ELF-1 (cell line): ENCODE measurements at regions not wholly inside any gene's neighbourhood (a gene's known extent, or its start where the extent isn't known, plus 50 kb on each side); places are given as distances from the start of the nearest gene placed in this dataset.
A peak's percentile ranks its signal among the peaks of the same experiment; 100 is the strongest.
"Not testable (repeated sequence)": the region's sequence is repeated elsewhere in the genome, so short reads cannot be mapped to it uniquely, and the experiment has no call there.

ENCODE experiments used
- DNase-seq: peaks from one replicate; pipeline ENCODE4 v3.0.0-alpha.2; 2016; ENCODE audit warnings: low read depth, low spot score

GRCh38 chr18:62442391-62442790 is 80.4 kb upstream of the ZCCHC2 start:
- DNase-seq = no peak

- DNase-seq = no peak
Measured at GRCh38 chr18:62445386-62445917, 77.4 kb upstream of the ZCCHC2 start.

DNA sequence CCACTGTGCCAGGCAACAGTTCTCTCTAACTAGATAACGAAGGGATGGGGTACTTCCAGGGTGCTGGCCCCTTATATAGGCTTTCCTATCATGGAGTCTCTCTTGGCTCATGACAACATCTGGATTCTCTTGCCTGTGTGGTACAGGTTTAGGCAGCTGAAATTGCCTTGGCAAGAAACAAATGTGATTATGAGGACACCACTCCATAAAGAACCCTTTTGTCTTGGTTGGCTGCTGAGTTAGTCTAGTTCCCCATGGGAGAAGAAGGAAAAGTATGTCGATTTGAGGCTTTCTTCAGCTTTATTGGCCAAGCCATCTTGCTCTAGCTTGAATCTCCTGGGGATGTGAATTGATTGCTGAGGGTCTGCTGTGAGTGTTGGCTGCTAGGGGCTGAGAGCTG is 76.3 kb upstream of the ZCCHC2 start:
- DNase-seq = no peak

DNA sequence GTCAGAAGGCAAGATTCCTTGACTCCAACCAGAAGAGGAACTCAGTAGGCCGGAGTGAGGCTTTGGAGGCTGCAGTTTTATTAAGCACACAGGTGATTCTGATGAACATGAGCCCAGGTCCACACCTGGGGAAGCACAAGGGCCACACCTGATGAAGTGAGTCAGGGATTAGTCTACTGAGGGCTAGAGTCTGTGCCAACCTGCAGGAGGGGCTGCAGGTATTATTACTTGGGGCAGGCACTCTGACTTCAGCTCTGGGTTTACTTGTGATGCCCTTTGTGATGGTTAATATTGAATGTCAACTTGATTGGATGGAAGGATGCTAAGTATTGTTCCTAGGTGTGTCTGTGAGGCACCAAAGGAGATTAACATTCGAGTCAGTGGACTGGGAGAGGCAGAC is 75.2 kb upstream of the ZCCHC2 start:
- DNase-seq = no peak

DNA sequence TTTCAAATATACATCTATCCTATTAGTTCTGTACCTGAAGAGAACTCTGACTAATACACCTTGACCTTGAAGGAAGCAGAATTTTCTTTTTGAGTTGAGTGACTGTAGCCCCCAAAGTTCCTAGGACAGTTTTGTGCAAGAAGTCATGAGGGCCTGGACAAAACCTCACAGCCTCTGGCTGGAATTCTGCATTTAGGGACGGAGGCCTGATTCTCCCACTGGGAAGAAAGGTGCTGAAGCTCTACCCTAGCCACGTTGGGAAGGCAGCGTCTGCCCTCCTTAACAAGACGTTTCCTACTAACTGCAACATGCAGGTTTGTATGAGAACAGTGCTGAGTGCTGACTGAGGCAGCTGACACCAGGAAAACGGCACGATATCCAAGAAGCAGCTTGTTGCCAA is 74.4 kb upstream of the ZCCHC2 start:
- DNase-seq = no peak

DNA sequence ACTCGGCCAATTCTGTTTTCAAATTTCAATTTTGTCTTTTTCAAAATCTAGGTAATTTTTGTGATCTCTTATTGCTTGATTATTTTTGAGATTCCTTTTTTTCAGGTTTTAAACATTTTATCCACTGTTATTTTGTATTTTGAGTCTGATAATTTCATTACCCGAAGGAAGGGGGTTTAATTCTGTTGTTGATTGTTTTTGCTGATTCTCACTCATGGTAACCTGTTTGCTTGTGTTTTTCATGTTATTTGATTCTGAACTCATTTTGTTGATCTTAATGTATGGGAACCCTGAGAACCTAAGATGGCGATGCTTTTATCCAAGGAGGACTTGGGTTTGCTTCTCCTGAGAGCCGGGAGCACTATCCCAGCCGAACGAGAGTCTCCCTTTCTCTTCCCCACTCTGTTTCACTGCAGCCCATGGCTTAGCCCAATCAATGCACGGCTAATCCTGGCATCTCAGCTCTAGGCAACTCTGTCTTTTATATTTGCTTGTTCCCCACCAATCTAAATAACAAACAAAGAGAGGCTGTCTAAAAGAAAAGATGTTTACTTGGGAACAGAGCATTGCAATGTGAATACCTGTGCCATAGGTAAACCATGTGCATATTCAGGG is 73.2 kb upstream of the ZCCHC2 start:
- DNase-seq = no peak

DNA sequence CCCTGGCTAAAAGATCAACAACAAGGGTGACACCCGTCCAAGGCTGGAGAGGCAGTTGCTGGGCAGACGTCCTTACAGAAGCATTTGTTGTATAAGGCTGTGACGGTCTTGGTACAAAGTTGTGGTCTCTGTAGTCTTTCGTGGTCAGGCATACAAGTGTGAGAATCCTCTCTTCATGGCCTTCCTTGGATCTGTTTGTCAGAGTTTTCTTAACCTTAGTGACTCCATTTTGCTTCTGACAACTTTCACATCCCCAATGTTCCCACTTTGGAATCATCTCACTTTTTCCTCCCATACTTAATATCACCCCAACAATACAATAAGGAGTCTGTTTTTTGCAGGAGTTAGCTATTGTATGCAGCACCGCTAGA is 72.7 kb upstream of the ZCCHC2 start:
- no peak for DNase-seq

DNA sequence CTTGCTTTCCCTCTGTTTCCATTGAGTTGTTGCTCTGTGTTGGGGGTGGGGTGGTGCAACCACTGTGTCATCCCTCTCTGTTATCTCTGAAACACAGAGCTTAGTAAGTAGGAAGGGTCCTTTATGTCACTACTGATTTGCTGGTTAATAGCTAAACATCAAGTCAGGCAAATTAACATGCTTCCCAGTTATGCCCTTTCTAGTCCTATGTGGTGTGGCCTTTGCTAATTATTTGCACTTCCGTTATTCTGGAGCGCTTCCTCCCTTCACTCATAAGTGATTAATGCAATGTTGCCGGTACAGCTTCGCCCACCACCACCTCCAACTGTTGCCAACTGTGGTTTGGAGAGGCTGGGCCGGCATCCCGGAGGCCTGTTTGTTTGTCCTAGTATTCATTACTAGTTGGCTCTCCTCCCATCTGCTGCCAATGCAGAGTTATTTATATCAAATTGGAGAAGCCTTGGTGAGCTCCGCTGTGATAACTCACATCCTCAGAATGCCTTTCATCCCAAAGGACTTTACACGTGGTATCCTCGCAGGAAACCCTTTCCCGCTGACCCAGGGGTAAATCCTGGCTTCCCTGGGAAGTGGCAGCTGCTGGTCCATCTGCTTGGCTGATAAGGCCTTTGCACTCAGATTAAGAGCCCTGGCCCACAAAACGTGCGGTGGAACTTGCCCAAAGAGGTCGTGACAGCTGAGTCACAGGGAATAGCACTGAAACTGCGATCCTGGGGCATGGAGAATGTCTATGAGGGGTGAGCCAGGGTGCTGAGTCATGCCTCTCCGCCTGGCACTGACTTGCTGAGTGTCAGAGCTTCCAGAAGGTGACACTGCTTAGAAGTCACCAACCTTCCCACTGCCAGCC is 72.0 kb upstream of the ZCCHC2 start:
- peak; percentile 50 for DNase-seq

- no peak for DNase-seq
Measured at GRCh38 chr18:62452280-62452831, 70.5 kb upstream of the ZCCHC2 start.

- DNase-seq = no peak
Measured at GRCh38 chr18:62453864-62454263, 69.0 kb upstream of the ZCCHC2 start.

DNA sequence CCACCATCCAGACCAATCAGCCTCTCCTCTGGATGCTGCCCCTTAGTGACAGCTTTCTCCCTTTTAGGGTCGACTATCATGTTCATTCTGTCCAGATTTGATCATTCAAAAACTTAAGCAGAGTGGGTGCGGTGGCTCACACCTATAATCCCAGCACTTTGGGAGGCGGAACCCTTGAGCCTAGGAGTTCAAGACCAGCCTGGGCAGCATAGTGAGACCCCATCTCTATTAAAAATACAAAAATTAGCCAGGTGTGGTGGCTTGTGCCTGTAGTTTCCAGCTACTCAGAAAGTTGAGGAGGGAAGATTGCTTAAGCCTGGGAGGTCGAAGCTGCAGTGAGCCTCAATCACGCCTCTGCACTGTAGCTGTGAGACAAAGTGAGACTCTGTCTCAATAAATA is 68.3 kb upstream of the ZCCHC2 start:
- DNase-seq = no peak

- no peak for DNase-seq
Measured at GRCh38 chr18:62455222-62455621, 67.6 kb upstream of the ZCCHC2 start.

DNA sequence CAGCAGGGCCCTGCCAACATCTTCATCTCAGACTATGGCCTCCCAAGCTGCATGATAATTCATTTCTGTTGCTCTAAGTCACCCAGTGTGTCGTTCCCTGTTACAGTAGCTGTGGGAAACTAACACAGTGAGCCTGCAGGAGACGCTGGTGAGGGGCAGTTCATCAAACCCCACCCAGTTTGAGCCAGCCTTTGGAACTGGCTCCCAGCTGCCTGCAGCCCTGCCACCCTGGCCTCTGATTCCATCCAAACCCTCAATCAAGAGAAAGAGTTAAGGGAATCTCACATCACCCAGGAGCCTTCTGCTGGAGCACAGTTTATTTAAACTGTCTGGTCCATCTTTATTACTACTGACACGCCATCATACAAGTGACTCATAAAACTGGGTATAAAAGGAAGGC is 64.9 kb upstream of the ZCCHC2 start:
- DNase-seq = peak; percentile 25

DNA sequence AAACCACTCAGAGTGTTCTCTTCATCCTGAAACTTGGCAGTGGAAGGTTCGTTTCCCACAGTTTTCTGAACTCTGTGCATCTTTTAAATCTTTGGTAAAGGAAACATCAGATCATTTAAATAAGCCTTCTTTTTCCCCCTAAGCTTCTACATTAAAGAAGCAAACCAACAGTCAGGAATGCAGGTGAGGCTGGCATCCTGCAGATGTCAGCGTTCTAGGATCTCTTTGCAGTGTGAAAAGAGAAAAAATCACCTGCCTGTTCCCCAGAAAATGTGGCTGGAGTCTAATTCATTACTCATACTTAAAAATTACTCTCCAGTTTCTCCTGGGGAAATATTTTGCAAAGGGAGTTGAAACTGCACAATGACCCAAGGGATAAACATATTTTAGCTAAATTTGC is 64.5 kb upstream of the ZCCHC2 start:
- DNase-seq = no peak

GRCh38 chr18:62458868-62459716 is 63.7 kb upstream of the ZCCHC2 start:
- DNase-seq = no peak

DNA sequence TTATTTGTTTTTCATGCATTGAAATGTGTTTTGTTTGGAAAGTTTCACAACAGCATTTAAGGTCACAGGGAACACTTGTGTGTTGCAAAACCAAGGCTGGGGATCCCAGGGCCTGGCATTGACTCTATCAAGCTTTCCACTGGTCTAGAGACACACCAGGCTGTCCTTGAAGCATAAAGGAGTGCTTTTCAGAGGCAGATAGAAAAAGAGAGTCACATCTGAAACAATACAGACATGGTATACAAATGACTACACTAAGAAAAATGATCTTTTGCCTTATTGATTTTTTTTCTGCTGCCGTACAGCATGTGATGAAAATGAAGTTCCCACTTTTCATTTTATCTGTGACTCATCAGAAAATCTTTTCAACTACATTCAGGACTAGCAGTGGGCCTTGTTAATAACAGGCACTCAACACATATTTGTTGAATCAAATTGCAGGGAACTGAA is 61.9 kb upstream of the ZCCHC2 start:
- DNase-seq = no peak

GRCh38 chr18:62461591-62461990 is 61.2 kb upstream of the ZCCHC2 start:
- no peak for DNase-seq

- DNase-seq = no peak
Measured at GRCh38 chr18:62464266-62464665, 58.6 kb upstream of the ZCCHC2 start.

- not testable (repeated sequence) for DNase-seq
Measured at GRCh38 chr18:62469131-62469530, 53.7 kb upstream of the ZCCHC2 start.
